Panc1 (cell line): ENCODE measurements at regions not wholly inside any gene's neighbourhood (a gene's known extent, or its start where the extent isn't known, plus 50 kb on each side); places are given as distances from the start of the nearest gene placed in this dataset.

Experiments
- CTCF ChIP-seq: fragments of 450-650 bp; IDR thresholded peaks from 2 replicates; pipeline ENCODE4 v1.5.1; 2017; ENCODE audit warnings: mild to moderate bottlenecking
- POLR2AphosphoS5 ChIP-seq: IDR thresholded peaks from 2 replicates; pipeline ENCODE4 v1.6.1; 2012; ENCODE audit warnings: mild to moderate bottlenecking, low read depth, low read length, moderate library complexity
- SIN3A ChIP-seq: IDR thresholded peaks from 2 replicates; pipeline ENCODE4 v1.6.1; 2012; ENCODE audit warnings: low read depth, mild to moderate bottlenecking, low read length, moderate library complexity, borderline replicate concordance; ENCODE audit not compliant: insufficient read depth
- TCF7L2 ChIP-seq: IDR thresholded peaks from 2 replicates; pipeline ENCODE4 v1.6.1; 2011; ENCODE audit warnings: mild to moderate bottlenecking, low read depth, low read length, inconsistent platforms

DNA sequence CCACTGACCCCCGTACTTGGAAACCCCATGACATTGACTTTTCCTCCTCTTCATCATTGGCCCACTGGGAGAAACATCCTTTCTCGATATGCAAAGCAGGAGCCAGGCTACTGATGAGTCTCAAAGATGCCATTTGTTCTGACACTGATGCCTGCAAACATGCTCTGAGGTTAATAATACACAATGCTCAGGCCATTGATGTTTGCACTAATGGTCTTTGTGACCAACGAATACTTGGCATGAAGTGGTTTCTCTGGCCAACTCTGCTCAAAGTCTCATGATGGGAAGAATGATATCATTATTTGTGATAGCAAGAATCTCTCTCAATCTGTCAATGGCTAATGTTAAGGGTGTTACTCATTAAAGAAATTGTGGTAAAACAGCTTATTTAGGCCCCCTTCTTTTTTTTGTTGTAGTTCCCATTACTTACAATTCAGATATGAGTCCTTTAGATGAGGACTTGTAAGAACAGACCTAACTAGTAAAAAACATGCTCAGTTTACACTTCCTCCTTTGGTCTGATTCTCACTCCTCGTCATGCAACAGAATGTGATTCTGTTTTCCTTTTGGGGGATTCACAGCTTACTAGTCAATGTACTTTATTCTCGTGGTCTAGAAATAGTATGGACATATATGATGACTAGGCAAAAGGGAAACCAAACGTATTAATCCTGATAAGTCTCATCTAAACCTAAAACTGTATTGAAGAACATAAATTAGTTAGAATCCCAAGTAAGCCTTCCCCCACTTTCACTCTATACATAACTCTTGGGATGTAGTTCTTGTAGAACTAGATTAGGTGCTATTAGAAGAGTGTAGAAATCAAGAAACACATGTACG lies 488.8 kb upstream of the DPPA4 start:
- TF ChIP-seq CTCF (no peak), POLR2AphosphoS5 (no peak), TCF7L2 (no peak), SIN3A (no peak)
